ENCODE measurements at regions not wholly inside any gene's neighbourhood (a gene's known extent, or its start where the extent isn't known, plus 50 kb on each side); places are given as distances from the start of the nearest gene placed in this dataset.

DNA sequence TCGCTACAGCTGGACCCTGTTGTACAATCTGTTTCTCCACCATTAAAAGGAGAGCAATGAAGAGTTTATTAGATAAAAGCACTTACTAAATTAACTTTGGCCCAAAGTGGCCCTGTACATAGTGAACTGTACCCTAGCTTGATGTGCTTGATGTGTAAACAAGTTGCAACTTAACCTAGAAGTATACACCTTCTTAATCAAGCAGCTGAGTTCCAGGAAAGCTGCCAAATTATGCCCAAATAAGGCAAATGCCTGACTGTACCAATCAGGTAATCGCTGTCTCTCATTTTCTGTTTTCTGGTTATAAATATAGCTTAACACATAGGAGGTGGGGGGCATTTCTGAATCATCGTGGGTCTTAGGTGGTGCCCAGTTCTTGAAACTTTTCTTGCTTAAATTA is 704.8 kb upstream of the CBLB start:
- no peaks in the 10 kb centered on the region for H3K79me2 ChIP-seq (ENCODE audit: low read length)
- H3K9ac ChIP-seq (ENCODE audit: low read length), result no peak overlapping the region
- no peaks in the 10 kb centered on the region for H3K4me1 ChIP-seq (ENCODE audit: low read length)
- no peaks in the 10 kb centered on the region for H3K27me3 ChIP-seq (ENCODE audit: low read depth, low read length)
- H2AFZ ChIP-seq (ENCODE audit: low read depth, low read length), result no peak overlapping the region
- no peaks in the 10 kb centered on the region for H4K20me1 ChIP-seq (ENCODE audit: insufficient read depth, low read length)
- no peak overlapping the region for H3K4me2 ChIP-seq (ENCODE audit: low read length)
- no peak overlapping the region for H3K27ac ChIP-seq (ENCODE audit: low read length)
- no peaks in the 10 kb centered on the region for H3K9me3 ChIP-seq (ENCODE audit: insufficient read depth, low read length)
- TF ChIP-seq CTCF (IDR thresholded peaks at IDR 0.05; ENCODE audit: low read depth, low read length), result no peak
- no peak for TF ChIP-seq EZH2phosphoT487 (IDR thresholded peaks at IDR 0.05; ENCODE audit: low read depth)
- H3K36me3 ChIP-seq (replicated peaks; ENCODE audit: low read depth, low read length), result no peaks in the 10 kb centered on the region
- H3K4me3 ChIP-seq (ENCODE audit: low read length), result no peak overlapping the region

- H3K27ac ChIP-seq (ENCODE audit: low read length), result no peak overlapping the region
- H4K20me1 ChIP-seq (ENCODE audit: insufficient read depth, low read length), result no peaks in the 10 kb centered on the region
- TF ChIP-seq CTCF (IDR thresholded peaks at IDR 0.05; ENCODE audit: low read depth, low read length), result no peak
- TF ChIP-seq EZH2phosphoT487 (IDR thresholded peaks at IDR 0.05; ENCODE audit: low read depth), result no peak
- no peaks in the 10 kb centered on the region for H3K4me1 ChIP-seq (ENCODE audit: low read length)
- no peak overlapping the region for H3K4me2 ChIP-seq (ENCODE audit: low read length)
- no peak overlapping the region for H2AFZ ChIP-seq (ENCODE audit: low read depth, low read length)
- no peaks in the 10 kb centered on the region for H3K79me2 ChIP-seq (ENCODE audit: low read length)
- no peak overlapping the region for H3K4me3 ChIP-seq (ENCODE audit: low read length)
- no peak overlapping the region for H3K9ac ChIP-seq (ENCODE audit: low read length)
- H3K27me3 ChIP-seq (ENCODE audit: low read depth, low read length), result no peaks in the 10 kb centered on the region
- H3K36me3 ChIP-seq (replicated peaks; ENCODE audit: low read depth, low read length), result no peaks in the 10 kb centered on the region
- no peaks in the 10 kb centered on the region for H3K9me3 ChIP-seq (ENCODE audit: insufficient read depth, low read length)
These were observed 706.2 kb upstream of the CBLB start for GRCh38 chr3:106575029-106575428.

- Histone ChIP-seq H4K20me1 (ENCODE audit: insufficient read depth, low read length) (no peaks in the 10 kb centered on the region), H3K27me3 (ENCODE audit: low read depth, low read length) (no peaks in the 10 kb centered on the region), H3K79me2 (ENCODE audit: low read length) (no peaks in the 10 kb centered on the region), H3K9me3 (ENCODE audit: insufficient read depth, low read length) (no peaks in the 10 kb centered on the region), H3K27ac (ENCODE audit: low read length) (no peak overlapping the region), H3K4me3 (ENCODE audit: low read length) (no peak overlapping the region), H3K9ac (ENCODE audit: low read length) (no peak overlapping the region), H3K4me1 (ENCODE audit: low read length) (no peaks in the 10 kb centered on the region), H2AFZ (ENCODE audit: low read depth, low read length) (no peak overlapping the region), H3K4me2 (ENCODE audit: low read length) (no peak overlapping the region), H3K36me3 (replicated peaks; ENCODE audit: low read depth, low read length) (no peaks in the 10 kb centered on the region)
- no peak for TF ChIP-seq EZH2phosphoT487 (IDR thresholded peaks at IDR 0.05; ENCODE audit: low read depth)
- TF ChIP-seq CTCF (IDR thresholded peaks at IDR 0.05; ENCODE audit: low read depth, low read length), result no peak
These were observed 708.4 kb upstream of the CBLB start for GRCh38 chr3:106577241-106577640.

- H4K20me1 ChIP-seq (ENCODE audit: insufficient read depth, low read length), result no peaks in the 10 kb centered on the region
- TF ChIP-seq EZH2phosphoT487 (IDR thresholded peaks at IDR 0.05; ENCODE audit: low read depth), result no peak
- H3K4me2 ChIP-seq (ENCODE audit: low read length), result no peak overlapping the region
- H3K79me2 ChIP-seq (ENCODE audit: low read length), result no peaks in the 10 kb centered on the region
- H3K36me3 ChIP-seq (replicated peaks; ENCODE audit: low read depth, low read length), result no peaks in the 10 kb centered on the region
- no peaks in the 10 kb centered on the region for H3K4me1 ChIP-seq (ENCODE audit: low read length)
- H3K27ac ChIP-seq (ENCODE audit: low read length), result no peak overlapping the region
- H3K9ac ChIP-seq (ENCODE audit: low read length), result no peak overlapping the region
- no peak overlapping the region for H2AFZ ChIP-seq (ENCODE audit: low read depth, low read length)
- H3K9me3 ChIP-seq (ENCODE audit: insufficient read depth, low read length), result no peaks in the 10 kb centered on the region
- no peaks in the 10 kb centered on the region for H3K27me3 ChIP-seq (ENCODE audit: low read depth, low read length)
- no peak overlapping the region for H3K4me3 ChIP-seq (ENCODE audit: low read length)
These were observed 710.1 kb upstream of the CBLB start for GRCh38 chr3:106578911-106579310.

GRCh38 chr3:106582151-106582550 is 713.3 kb upstream of the CBLB start:
- TF ChIP-seq CTCF (IDR thresholded peaks at IDR 0.05; ENCODE audit: low read depth, low read length) (no peak), EZH2phosphoT487 (IDR thresholded peaks at IDR 0.05; ENCODE audit: low read depth) (no peak)
- no peaks in the 10 kb centered on the region for H3K4me1 ChIP-seq (ENCODE audit: low read length)
- H3K9me3 ChIP-seq (ENCODE audit: insufficient read depth, low read length), result no peaks in the 10 kb centered on the region

More at GRCh38 chr3:106582151-106582550, 713.3 kb upstream of the CBLB start:
- Histone ChIP-seq H3K4me2 (ENCODE audit: low read length) (no peak overlapping the region), H3K27ac (ENCODE audit: low read length) (no peak overlapping the region), H4K20me1 (ENCODE audit: insufficient read depth, low read length) (no peaks in the 10 kb centered on the region), H3K79me2 (ENCODE audit: low read length) (no peaks in the 10 kb centered on the region), H2AFZ (ENCODE audit: low read depth, low read length) (no peak overlapping the region), H3K27me3 (ENCODE audit: low read depth, low read length) (no peaks in the 10 kb centered on the region), H3K36me3 (replicated peaks; ENCODE audit: low read depth, low read length) (no peaks in the 10 kb centered on the region), H3K4me3 (ENCODE audit: low read length) (no peak overlapping the region), H3K9ac (ENCODE audit: low read length) (no peak overlapping the region)
